Endodermal cell (in vitro differentiated cells): ENCODE measurements at regions not wholly inside any gene's neighbourhood (a gene's known extent, or its start where the extent isn't known, plus 50 kb on each side); places are given as distances from the start of the nearest gene placed in this dataset.
A peak's percentile ranks its signal among the peaks of the same experiment; 100 is the strongest.

Experiments used
- DNase-seq: peaks from one replicate; pipeline ENCODE4 v3.0.0-alpha.2; 2017
- H3K27ac ChIP-seq: 2 replicates; pipeline ENCODE4 v1.5.1; 2013; ENCODE audit warnings: mild to moderate bottlenecking, low read depth, low read length, moderate library complexity
- H3K27me3 ChIP-seq: 2 replicates; pipeline ENCODE4 v1.6.1; 2013; ENCODE audit warnings: mild to moderate bottlenecking, low read length, moderate library complexity; ENCODE audit not compliant: insufficient read depth, control insufficient read depth, poor library complexity, severe bottlenecking
- H3K36me3 ChIP-seq: 2 replicates; pipeline ENCODE4 v1.7.0; 2013; ENCODE audit warnings: mild to moderate bottlenecking, low read length, moderate library complexity; ENCODE audit not compliant: control insufficient read depth, insufficient read depth
- H3K4me1 ChIP-seq: one replicate; pipeline ENCODE4 v1.7.0; 2013; ENCODE audit warnings: low read length; ENCODE audit not compliant: control insufficient read depth, insufficient read depth
- H3K4me3 ChIP-seq: 2 replicates; pipeline ENCODE4 v1.5.1; 2013; ENCODE audit warnings: mild to moderate bottlenecking, low read length, moderate library complexity
- H3K9ac ChIP-seq: 2 replicates; pipeline ENCODE4 v1.6.1; 2013; ENCODE audit warnings: mild to moderate bottlenecking, low read length, moderate library complexity; ENCODE audit not compliant: poor library complexity, severe bottlenecking; ENCODE audit errors: extremely low read depth
- H3K9me3 ChIP-seq: 2 replicates; pipeline ENCODE4 v1.6.1; 2013; ENCODE audit warnings: mild to moderate bottlenecking, low read length, moderate library complexity; ENCODE audit not compliant: control insufficient read depth
- H3K27ac Mint-ChIP-seq: 2 replicates; pipeline ENCODE4 v1.8.0; 2020; ENCODE audit warnings: mixed read lengths
- H3K27me3 Mint-ChIP-seq: 2 replicates; pipeline ENCODE4 v1.8.0; 2021; ENCODE audit warnings: mild to moderate bottlenecking, mixed read lengths; ENCODE audit not compliant: insufficient read depth
- H3K36me3 Mint-ChIP-seq: 2 replicates; pipeline ENCODE4 v1.8.0; 2020; ENCODE audit warnings: low read depth, mixed read lengths
- H3K4me1 Mint-ChIP-seq: 2 replicates; pipeline ENCODE4 v1.8.0; 2020; ENCODE audit warnings: mixed read lengths
- H3K4me3 Mint-ChIP-seq: 2 replicates; pipeline ENCODE4 v1.8.0; 2020; ENCODE audit warnings: mild to moderate bottlenecking, moderate library complexity, mixed read lengths
- H3K9me3 Mint-ChIP-seq: 2 replicates; pipeline ENCODE4 v1.8.0; 2020; ENCODE audit warnings: mild to moderate bottlenecking, mixed read lengths
- CTCF ChIP-seq: fragments of 200-600 bp; sonication (generic); conservative IDR thresholded peaks from 2 replicates; pipeline ENCODE4 v1.5.0; 2021; ENCODE audit warnings: antibody characterized with exemption, mild to moderate bottlenecking
- WGBS, 2 experiments: methylation state at CpG; one replicate each; pipeline versions ENCODE4 v1.1.5 to v1.1.7; 2013; ENCODE audit warnings: missing lambda C conversion rate in 2 of 2, mixed read lengths in 1 of 2; ENCODE audit not compliant: insufficient coverage in 1 of 2, insufficient read length in 1 of 2; 5-methylcytosine and 5-hydroxymethylcytosine counted together

GRCh38 chr5:62720031-62720441 is 141.4 kb downstream of the LRRC70 start:
- no peaks in the 10 kb centered on the region for H3K9me3 ChIP-seq
- no peaks in the 10 kb centered on the region for H3K27me3 ChIP-seq
- Mint-ChIP-seq H3K27me3 (no peaks in the 10 kb centered on the region), H3K36me3 (no peaks in the 10 kb centered on the region), H3K9me3 (no peaks in the 10 kb centered on the region), H3K4me1 (peaks cover 13% of the 10 kb centered on the region), H3K4me3 (no peak overlapping the region), H3K27ac (no peak overlapping the region)
- WGBS, 2 experiments = 78 to 82% methylated on average over 7 of the region's 7 CpGs
- peak; percentile 73 for TF ChIP-seq CTCF
- no peak overlapping the region for H3K4me3 ChIP-seq
- no peaks in the 10 kb centered on the region for H3K4me1 ChIP-seq
- H3K9ac ChIP-seq = no peak overlapping the region
- DNase-seq = peak; percentile 85
- no peaks in the 10 kb centered on the region for H3K36me3 ChIP-seq
- no peak overlapping the region for H3K27ac ChIP-seq

GRCh38 chr5:62719061-62719720 is 140.6 kb downstream of the LRRC70 start:
- H3K9me3 Mint-ChIP-seq = no peaks in the 10 kb centered on the region
- H3K27ac Mint-ChIP-seq = no peak overlapping the region
- no peaks in the 10 kb centered on the region for H3K27me3 Mint-ChIP-seq
- no peaks in the 10 kb centered on the region for H3K27me3 ChIP-seq
- H3K27ac ChIP-seq = no peak overlapping the region
- WGBS, 2 experiments = 90 to 97% methylated on average over 5 to 9 of the region's 9 CpGs
- no peak for DNase-seq
- H3K4me1 ChIP-seq = no peaks in the 10 kb centered on the region
- TF ChIP-seq CTCF = no peak
- peaks cover 13% of the 10 kb centered on the region for H3K4me1 Mint-ChIP-seq
- no peak overlapping the region for H3K4me3 Mint-ChIP-seq
- H3K36me3 Mint-ChIP-seq = no peaks in the 10 kb centered on the region
- no peak overlapping the region for H3K9ac ChIP-seq
- no peaks in the 10 kb centered on the region for H3K9me3 ChIP-seq
- H3K4me3 ChIP-seq = no peak overlapping the region
- H3K36me3 ChIP-seq = no peaks in the 10 kb centered on the region

GRCh38 chr5:62718324-62718723 is 139.7 kb downstream of the LRRC70 start:
- Histone ChIP-seq H3K9ac (no peak overlapping the region), H3K4me1 (no peaks in the 10 kb centered on the region), H3K27me3 (no peaks in the 10 kb centered on the region), H3K9me3 (no peaks in the 10 kb centered on the region), H3K36me3 (no peaks in the 10 kb centered on the region), H3K27ac (no peak overlapping the region), H3K4me3 (no peak overlapping the region)
- Mint-ChIP-seq H3K4me1 (peaks cover 13% of the 10 kb centered on the region), H3K36me3 (no peaks in the 10 kb centered on the region), H3K4me3 (no peak overlapping the region), H3K27me3 (no peaks in the 10 kb centered on the region), H3K27ac (peak overlapping the region; percentile 49), H3K9me3 (no peaks in the 10 kb centered on the region)
- peak; percentile 67 for TF ChIP-seq CTCF
- DNase-seq = peak; percentile 73
- WGBS, 2 experiments = 87 to 94% methylated on average over 2 of the region's 2 CpGs
